HG02678 (cell line): ENCODE measurements at regions not wholly inside any gene's neighbourhood (a gene's known extent, or its start where the extent isn't known, plus 50 kb on each side); places are given as distances from the start of the nearest gene placed in this dataset.
"Not testable (repeated sequence)": the region's sequence is repeated elsewhere in the genome, so short reads cannot be mapped to it uniquely, and the experiment has no call there.

Source experiments
- ATAC-seq: cut with Tn5 transposase; IDR thresholded peaks from one replicate; pipeline ENCODE4 v1.9.1; 2021; ENCODE audit warnings: mild to moderate bottlenecking, moderate library complexity; ENCODE audit not compliant: unreplicated experiment

DNA sequence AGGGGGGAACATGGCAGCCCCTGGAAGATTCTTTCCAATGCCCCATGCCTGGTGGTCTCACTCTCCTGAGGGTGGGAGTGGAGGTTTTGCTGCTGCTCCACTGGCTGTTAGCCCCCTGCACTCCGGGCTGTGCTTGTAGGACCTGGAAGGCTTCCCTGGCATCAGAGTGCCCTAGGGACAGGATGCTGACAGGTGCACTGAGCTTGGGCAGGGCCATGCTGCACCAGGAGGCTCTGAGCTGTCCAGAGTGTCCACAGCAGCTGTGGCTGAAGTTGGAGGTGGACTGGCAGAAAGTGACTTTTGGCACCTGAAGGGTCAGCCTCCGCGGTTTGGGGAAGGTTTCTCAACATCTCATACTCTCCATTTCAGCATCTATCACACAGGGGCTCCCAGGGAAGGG is 249.1 kb downstream of the GADD45G start:
- no peak for ATAC-seq

- ATAC-seq = no peak
These were observed 250.1 kb downstream of the GADD45G start for GRCh38 chr9:89854715-89855475.

DNA sequence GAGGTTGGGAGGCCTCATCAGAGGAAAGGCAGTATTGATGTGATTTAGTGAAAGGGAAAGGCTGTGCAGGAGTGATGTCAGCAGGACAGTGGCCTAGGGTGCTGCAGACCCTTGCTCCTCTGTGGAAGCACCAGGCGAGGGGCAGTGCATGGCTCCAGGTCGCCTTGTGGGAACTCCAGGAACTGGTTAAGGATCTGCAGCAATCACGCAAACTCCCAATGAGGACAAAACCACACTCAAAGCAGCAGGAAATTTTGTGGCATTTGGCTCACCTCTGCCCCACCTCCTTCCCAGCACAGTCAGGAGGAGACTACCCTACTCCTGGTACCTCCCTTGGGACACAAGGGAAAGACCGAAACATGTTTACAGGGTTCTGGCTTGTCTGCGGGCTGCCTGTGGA is 251.5 kb downstream of the GADD45G start:
- ATAC-seq = not testable (repeated sequence)

DNA sequence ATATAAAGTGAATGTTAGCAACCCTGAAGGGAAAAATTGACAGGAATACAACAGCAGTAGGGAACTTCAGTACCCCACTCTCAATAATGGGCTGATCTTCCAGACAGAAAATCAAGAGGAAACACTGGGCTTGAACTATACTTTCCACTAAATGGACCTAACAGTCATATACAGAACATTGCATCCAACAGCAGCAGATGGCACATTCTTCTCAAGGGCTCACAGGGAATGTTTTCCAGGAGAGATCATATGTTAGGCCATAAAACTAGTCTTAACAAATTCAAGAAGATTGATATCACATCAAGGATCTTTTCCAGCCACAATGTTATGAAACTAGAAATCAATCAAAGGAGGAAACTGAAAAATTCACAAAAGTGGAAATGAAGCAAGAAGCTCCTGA is 252.1 kb downstream of the GADD45G start:
- not testable (repeated sequence) for ATAC-seq

DNA sequence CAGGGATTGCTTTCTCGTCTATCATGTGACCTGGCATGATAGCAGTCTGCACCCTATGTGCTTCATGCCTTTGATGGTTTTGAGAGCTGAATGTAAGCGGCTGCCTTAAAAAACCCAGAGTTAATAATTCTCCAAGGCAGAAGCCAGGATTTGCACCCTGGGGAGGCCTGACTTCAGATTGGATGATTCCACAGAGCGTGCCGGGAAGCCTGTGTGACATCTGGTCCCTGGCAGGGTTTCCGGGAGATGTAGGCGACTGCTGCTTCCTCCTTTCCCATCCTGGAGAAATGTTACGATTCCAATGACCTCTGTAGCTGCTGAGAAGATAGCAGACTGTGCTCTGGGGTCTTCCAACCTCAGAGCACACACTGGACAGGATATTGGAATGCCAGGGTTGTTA is 255.0 kb downstream of the GADD45G start:
- not testable (repeated sequence) for ATAC-seq

DNA sequence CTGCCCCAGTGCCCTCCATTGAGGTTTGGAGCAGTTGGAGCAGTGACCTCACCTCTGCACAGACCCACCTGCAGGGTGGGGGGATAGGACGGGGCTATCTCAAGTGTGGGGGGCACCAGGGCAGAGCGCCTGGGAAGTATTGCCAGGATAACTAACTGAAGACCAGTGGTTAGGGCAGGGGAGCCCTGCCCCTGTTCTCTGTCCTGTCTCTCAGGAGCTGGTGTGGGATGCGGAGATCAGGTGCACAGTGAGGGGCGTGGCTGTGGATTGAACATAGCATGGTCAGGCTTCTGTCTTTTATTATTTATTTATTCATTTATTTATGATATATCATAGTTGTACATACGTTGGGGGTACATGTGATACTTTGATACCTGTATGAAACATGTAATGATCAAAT is 256.6 kb downstream of the GADD45G start:
- ATAC-seq = not testable (repeated sequence)

DNA sequence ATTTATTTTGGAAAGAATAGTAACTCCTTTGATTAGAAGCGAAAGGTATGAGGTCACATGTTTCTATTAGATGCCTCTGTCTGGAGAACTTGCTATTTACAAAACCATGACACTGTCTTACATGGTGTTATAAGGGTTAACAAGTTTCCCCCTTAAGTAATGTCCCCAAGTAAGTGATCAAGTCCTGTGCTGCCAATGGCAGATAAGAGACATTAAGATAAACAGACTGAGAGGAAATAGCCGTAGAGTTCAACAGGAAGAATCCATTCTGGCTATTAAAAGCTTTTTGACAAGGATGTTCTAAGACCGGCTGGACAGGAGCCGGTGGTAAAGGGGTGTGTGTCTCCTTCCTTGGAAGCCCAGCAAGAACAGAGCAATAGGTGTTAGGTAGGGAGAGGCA is 257.5 kb downstream of the GADD45G start:
- ATAC-seq = no peak

DNA sequence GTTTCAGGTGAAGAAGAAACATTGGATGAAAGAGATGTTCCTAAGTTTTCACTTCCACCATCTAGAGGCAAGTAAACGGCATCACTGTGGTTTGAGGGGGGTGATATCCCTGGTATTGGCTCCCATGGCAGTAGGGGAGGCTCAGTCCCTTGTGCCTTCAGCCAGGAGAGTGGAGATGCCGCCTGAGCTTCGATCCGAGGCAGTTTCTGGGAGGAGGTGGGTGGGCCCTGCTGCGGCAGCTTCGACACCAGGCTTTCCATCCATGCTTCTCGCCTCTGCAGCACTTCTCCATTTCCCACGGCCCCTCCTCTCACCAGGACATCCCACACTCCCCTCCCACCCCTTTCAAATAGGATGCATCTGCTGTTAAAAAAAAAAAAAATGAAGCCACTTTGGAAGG is 258.3 kb downstream of the GADD45G start:
- no peak for ATAC-seq

DNA sequence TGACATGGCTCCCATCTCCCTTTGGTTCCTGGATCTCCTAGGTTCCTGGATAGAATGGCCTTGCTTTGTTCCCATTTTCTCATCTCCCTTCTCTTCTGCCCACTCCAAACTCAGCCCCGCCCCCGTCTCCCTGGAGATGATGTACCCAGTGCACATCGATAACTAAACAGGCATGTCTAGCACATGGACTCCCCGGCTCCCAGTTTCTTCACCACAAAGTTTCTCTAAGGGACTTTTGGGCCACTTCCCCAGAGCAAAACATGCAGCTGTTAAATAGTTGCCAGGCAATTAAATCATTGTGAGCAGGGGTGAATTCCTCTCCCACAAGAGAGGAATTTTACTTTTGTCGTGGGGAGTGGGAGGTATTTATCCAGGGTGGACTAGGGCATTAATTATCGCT is 259.0 kb downstream of the GADD45G start:
- ATAC-seq = no peak

GRCh38 chr9:89864257-89864656 is 259.4 kb downstream of the GADD45G start:
- ATAC-seq = no peak

GRCh38 chr9:89864731-89865130 is 259.9 kb downstream of the GADD45G start:
- no peak for ATAC-seq

- ATAC-seq = no peak
These were observed 260.5 kb downstream of the GADD45G start for GRCh38 chr9:89865357-89865756.

- ATAC-seq = no peak
These were observed 261.2 kb downstream of the GADD45G start for GRCh38 chr9:89865981-89866380.

DNA sequence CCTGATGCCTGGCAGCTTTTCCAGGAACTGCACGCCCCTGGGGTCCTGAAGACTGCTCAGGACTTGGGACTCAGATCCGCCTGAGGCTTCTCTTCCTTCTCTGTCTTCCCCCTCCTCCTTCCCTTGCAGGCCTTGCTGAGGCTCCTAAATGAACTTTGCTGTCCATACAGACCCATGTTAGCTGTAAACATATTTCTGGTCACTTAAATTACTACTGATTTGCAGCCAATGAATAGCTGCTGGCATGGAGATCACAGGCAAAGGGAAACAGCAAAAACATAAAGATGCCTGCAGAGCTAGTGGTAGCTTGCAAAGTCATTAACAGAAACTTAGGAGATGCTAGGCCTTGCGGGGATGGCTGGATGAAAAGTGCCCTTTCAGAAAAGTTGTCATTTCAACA is 261.9 kb downstream of the GADD45G start:
- no peak for ATAC-seq

GRCh38 chr9:89868100-89868499 is 263.3 kb downstream of the GADD45G start:
- ATAC-seq = no peak

DNA sequence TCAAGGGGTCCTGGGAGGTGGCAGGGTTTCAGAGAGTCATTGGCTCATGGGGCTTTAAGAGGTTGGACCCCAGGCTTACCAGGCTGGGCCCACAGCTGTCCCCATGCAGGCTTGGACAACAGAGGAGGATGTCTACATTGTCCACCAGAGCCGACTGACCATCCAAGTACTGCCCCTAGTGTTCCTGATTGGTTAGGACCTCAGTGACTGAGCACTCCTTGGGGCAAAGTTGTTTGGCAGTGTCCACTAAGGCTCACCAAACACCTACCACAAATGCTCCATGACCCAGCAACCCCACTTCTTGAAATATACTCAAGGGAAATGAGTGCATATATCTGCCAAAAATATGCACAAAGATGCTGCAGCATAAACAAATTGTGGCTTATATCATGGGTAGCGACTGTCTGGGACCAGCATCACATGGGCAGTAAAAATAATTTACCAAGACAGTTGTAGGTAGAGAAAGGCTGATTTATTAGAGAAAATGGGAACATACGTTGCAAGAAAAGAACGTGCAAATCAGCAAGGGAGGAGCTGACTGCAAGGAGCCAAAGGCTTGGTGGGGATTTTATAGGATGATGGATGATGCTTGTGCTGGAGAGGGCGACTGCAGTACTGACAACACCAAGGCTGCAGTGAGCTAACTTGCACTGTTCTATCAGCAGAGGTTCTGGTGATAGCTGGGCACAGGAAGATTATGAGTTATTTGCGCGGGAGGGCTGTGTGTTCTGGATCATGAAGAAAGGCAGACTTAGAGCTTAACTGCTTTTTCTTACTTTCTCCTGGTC is 265.2 kb downstream of the GADD45G start:
- no peak for ATAC-seq

GRCh38 chr9:89871871-89872331 is 267.1 kb downstream of the GADD45G start:
- no peak for ATAC-seq

DNA sequence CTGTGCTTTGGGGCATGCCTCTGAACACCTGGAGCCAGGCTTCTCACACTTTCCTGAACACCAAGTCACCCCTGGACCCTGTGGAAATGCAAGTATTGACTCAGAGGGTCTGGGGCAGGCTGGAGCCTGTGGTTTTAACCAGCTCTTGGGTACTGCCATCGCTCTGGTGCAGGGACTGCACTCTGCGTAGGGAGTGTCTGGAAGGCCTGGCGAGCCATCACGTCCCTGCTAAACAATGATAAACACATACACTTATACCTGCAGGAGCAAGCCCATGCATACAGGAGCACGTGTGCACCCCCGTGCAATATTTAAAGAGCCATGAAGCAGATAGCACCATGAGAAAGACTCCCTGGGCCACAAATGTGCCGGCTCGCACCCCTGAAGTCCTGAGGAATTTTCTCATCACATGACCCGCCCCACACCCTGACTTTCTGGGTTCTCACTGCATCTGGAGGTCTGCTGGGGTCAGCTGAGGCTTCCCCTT is 267.7 kb downstream of the GADD45G start:
- ATAC-seq = no peak

DNA sequence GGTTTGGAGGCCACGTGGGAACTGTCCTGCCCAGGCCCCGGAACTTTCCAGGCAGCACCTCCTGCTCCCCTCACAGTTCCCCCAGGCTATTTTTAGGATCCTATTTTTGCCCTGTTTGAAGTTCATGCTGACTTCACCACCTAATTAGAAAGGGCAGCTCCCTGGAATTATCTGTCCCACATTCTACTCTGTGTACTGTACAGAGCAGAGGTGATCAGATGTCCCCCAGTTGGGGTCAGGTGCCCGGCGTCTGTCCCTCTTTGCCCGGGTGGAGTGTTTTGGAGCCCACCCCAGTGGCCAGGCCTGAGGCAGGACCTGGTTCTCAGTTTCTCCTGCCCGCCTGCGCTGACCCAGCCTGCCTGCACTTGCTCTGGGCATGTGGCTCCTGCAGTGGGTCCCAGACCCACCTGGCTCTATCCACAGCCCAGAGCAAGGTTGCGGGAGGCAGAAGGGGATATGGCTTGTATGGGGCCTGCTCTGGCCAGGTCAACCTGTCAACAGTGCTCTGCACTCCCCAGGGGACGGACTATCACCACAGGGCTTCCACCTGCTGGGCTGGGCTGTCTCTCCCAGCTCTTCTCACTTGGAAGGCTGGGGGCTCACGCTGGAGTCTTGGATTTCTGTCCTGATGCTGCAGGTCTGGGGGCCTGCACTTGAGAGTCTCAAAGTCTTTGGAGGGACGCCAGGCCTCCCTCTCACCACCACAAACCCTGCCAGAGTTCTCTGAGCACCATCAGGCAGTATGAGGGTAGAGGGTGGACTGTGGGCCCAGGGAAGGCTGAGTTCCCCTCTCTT is 268.3 kb downstream of the GADD45G start:
- ATAC-seq = no peak

GRCh38 chr9:89873801-89874200 is 269.0 kb downstream of the GADD45G start:
- ATAC-seq = no peak
